NB4 (cell line): ENCODE measurements at regions not wholly inside any gene's neighbourhood (a gene's known extent, or its start where the extent isn't known, plus 50 kb on each side); places are given as distances from the start of the nearest gene placed in this dataset.

Experiments used
- DNase-seq: peaks from one replicate; pipeline ENCODE4 v3.0.0; 2010; ENCODE audit warnings: low read depth
- H3K4me3 ChIP-seq: one replicate; pipeline ENCODE4 v1.5.1; 2011; ENCODE audit warnings: mild to moderate bottlenecking, low read depth, low read length, moderate library complexity
- CTCF ChIP-seq: IDR thresholded peaks from one replicate; pipeline ENCODE4 v1.5.1; 2012; ENCODE audit warnings: low read depth, low read length
- MAX ChIP-seq: IDR thresholded peaks from 2 replicates; pipeline ENCODE4 v1.6.1; 2011; ENCODE audit warnings: low read depth, low read length
- MYC ChIP-seq: IDR thresholded peaks from 2 replicates; pipeline ENCODE4 v1.6.1; 2011; ENCODE audit warnings: low read depth, low read length
- POLR2A ChIP-seq: IDR thresholded peaks from 2 replicates; pipeline ENCODE4 v1.6.1; 2011; ENCODE audit warnings: mild to moderate bottlenecking; ENCODE audit not compliant: insufficient read length; ENCODE audit errors: extremely low read depth

- no peak overlapping the region for H3K4me3 ChIP-seq
- TF ChIP-seq MYC = no peak
- no peak for TF ChIP-seq POLR2A
- TF ChIP-seq MAX = no peak
- TF ChIP-seq CTCF = no peak
- no peak for DNase-seq
Observed at GRCh38 chr2:223528036-223528435, 74.1 kb downstream of the SCG2 start.

- TF ChIP-seq MYC (no peak), POLR2A (no peak), MAX (no peak), CTCF (no peak)
- DNase-seq = no peak
- H3K4me3 ChIP-seq = no peak overlapping the region
Observed at GRCh38 chr2:223529696-223530095, 72.5 kb downstream of the SCG2 start.

- no peak overlapping the region for H3K4me3 ChIP-seq
- no peak for DNase-seq
- TF ChIP-seq POLR2A = no peak
- no peak for TF ChIP-seq MYC
- TF ChIP-seq CTCF = no peak
- no peak for TF ChIP-seq MAX
Observed at GRCh38 chr2:223530811-223531210, 71.3 kb downstream of the SCG2 start.

GRCh38 chr2:223532161-223532560, 70.0 kb downstream of the SCG2 start:
- TF ChIP-seq POLR2A = no peak
- no peak for TF ChIP-seq CTCF
- TF ChIP-seq MYC = no peak
- TF ChIP-seq MAX = no peak
- no peak for DNase-seq
- no peak overlapping the region for H3K4me3 ChIP-seq

- H3K4me3 ChIP-seq = no peak overlapping the region
- TF ChIP-seq POLR2A = no peak
- no peak for TF ChIP-seq MAX
- no peak for TF ChIP-seq MYC
- no peak for TF ChIP-seq CTCF
Observed at GRCh38 chr2:223532712-223533111, 69.4 kb downstream of the SCG2 start.

GRCh38 chr2:223536546-223536945, 65.6 kb downstream of the SCG2 start:
- no peak overlapping the region for H3K4me3 ChIP-seq
- TF ChIP-seq CTCF (no peak), MYC (no peak), POLR2A (no peak), MAX (no peak)
- DNase-seq = no peak

More at GRCh38 chr2:223532712-223533111, 69.4 kb downstream of the SCG2 start:
- DNase-seq = peak; percentile 7
